Stimulated activated naive B cell treated with anti-CD40 and anti-IgM and Interleukin-4, amounts not matched to agents 10 μg/mL and 1 μg/mL and 100 μg/mL, for 72 hours (primary cell): ENCODE measurements at regions not wholly inside any gene's neighbourhood (a gene's known extent, or its start where the extent isn't known, plus 50 kb on each side); places are given as distances from the start of the nearest gene placed in this dataset.

Source experiments
- ATAC-seq, 2 donors: fragments of 150-1000 bp; cut with Tn5 transposase; replicated peaks; 2 replicates each; pipeline ENCODE4 v1.10.0; 2021; ENCODE audit warnings: moderate library complexity in 1 of 2
- DNase-seq: peaks from one replicate; pipeline ENCODE4 v3.0.0; 2021
- H3K27ac Mint-ChIP-seq: one replicate; pipeline ENCODE4 v1.8.0; 2022; ENCODE audit warnings: mild to moderate bottlenecking, mixed read lengths
- H3K27me3 Mint-ChIP-seq, 2 donors: one replicate each; pipeline ENCODE4 v1.8.0; 2022; ENCODE audit warnings: mixed read lengths in 2 of 2
- H3K36me3 Mint-ChIP-seq, 2 donors: one replicate each; pipeline ENCODE4 v1.8.0; 2022; ENCODE audit warnings: mixed read lengths in 2 of 2, mild to moderate bottlenecking in 1 of 2
- H3K4me1 Mint-ChIP-seq, 2 donors: one replicate each; pipeline ENCODE4 v1.8.0; 2022; ENCODE audit warnings: mixed read lengths in 2 of 2, mild to moderate bottlenecking in 1 of 2
- H3K4me3 Mint-ChIP-seq, 2 donors: one replicate each; pipeline ENCODE4 v1.8.0; 2022; ENCODE audit warnings: mild to moderate bottlenecking in 2 of 2, mixed read lengths in 2 of 2, moderate library complexity in 1 of 2
- H3K9me3 Mint-ChIP-seq, 2 donors: one replicate each; pipeline ENCODE4 v1.8.0; 2022; ENCODE audit warnings: mixed read lengths in 2 of 2, mild to moderate bottlenecking in 1 of 2

GRCh38 chr3:22962244-22962643 lies 240.9 kb upstream of the UBE2E2 start:
- H3K4me1 Mint-ChIP-seq = peaks cover 9 to 12% of the 10 kb centered on the region in 2 donors
- DNase-seq = no peak
- H3K36me3 Mint-ChIP-seq = no peaks in the 10 kb centered on the region
- no peak for ATAC-seq
- H3K27me3 Mint-ChIP-seq = no peaks in the 10 kb centered on the region
- H3K9me3 Mint-ChIP-seq = no peaks in the 10 kb centered on the region
- no peak overlapping the region for H3K27ac Mint-ChIP-seq
- H3K4me3 Mint-ChIP-seq = no peak overlapping the region

GRCh38 chr3:22966349-22966748 lies 236.8 kb upstream of the UBE2E2 start:
- peaks cover 0 to 7% of the 10 kb centered on the region in 2 donors for H3K27me3 Mint-ChIP-seq
- DNase-seq (no peak), ATAC-seq (no peak)
- H3K36me3 Mint-ChIP-seq = no peaks in the 10 kb centered on the region
- H3K9me3 Mint-ChIP-seq = no peaks in the 10 kb centered on the region
- no peak overlapping the region for H3K4me3 Mint-ChIP-seq
- no peaks in the 10 kb centered on the region for H3K4me1 Mint-ChIP-seq
- no peak overlapping the region for H3K27ac Mint-ChIP-seq

GRCh38 chr3:22969276-22969675 lies 233.9 kb upstream of the UBE2E2 start:
- no peak for ATAC-seq

GRCh38 chr3:22971497-22971896 lies 231.6 kb upstream of the UBE2E2 start:
- Mint-ChIP-seq H3K27me3 (peaks cover 0 to 7% of the 10 kb centered on the region in 2 donors), H3K4me1 (peaks cover 4 to 11% of the 10 kb centered on the region in 2 donors), H3K9me3 (no peaks in the 10 kb centered on the region), H3K27ac (no peak overlapping the region), H3K4me3 (no peak overlapping the region), H3K36me3 (no peaks in the 10 kb centered on the region)
- no peak for DNase-seq
- ATAC-seq = no peak

More at GRCh38 chr3:22969276-22969675, 233.9 kb upstream of the UBE2E2 start:
- Mint-ChIP-seq H3K9me3 (no peaks in the 10 kb centered on the region), H3K27ac (no peak overlapping the region), H3K4me3 (no peak overlapping the region), H3K27me3 (peaks cover 0 to 7% of the 10 kb centered on the region in 2 donors), H3K36me3 (no peaks in the 10 kb centered on the region), H3K4me1 (peaks cover 3 to 7% of the 10 kb centered on the region in 2 donors)
- no peak for DNase-seq

GRCh38 chr3:22977042-22977441 lies 226.1 kb upstream of the UBE2E2 start:
- no peak for DNase-seq
- peak in 1 of 2 donors; percentile 31 for ATAC-seq
- Mint-ChIP-seq H3K4me1 (peaks cover 8 to 26% of the 10 kb centered on the region in 2 donors), H3K4me3 (no peak overlapping the region), H3K36me3 (no peaks in the 10 kb centered on the region), H3K9me3 (no peaks in the 10 kb centered on the region), H3K27ac (peak overlapping the region; percentile 62), H3K27me3 (no peaks in the 10 kb centered on the region)

- peak in 1 of 2 donors; percentile 25 for ATAC-seq
- H3K36me3 Mint-ChIP-seq = no peaks in the 10 kb centered on the region
- no peak overlapping the region for H3K4me3 Mint-ChIP-seq
These were observed 225.4 kb upstream of the UBE2E2 start for GRCh38 chr3:22977650-22978289.

GRCh38 chr3:22979581-22979980 lies 223.5 kb upstream of the UBE2E2 start:
- Mint-ChIP-seq H3K27ac (no peak overlapping the region), H3K9me3 (no peaks in the 10 kb centered on the region), H3K36me3 (no peaks in the 10 kb centered on the region), H3K4me1 (peaks cover 6 to 23% of the 10 kb centered on the region in 2 donors), H3K27me3 (no peaks in the 10 kb centered on the region), H3K4me3 (no peak overlapping the region)
- DNase-seq (no peak), ATAC-seq (no peak)

More at GRCh38 chr3:22977650-22978289, 225.4 kb upstream of the UBE2E2 start:
- no peaks in the 10 kb centered on the region for H3K9me3 Mint-ChIP-seq
- no peaks in the 10 kb centered on the region for H3K27me3 Mint-ChIP-seq
- DNase-seq = no peak
- H3K4me1 Mint-ChIP-seq = peaks cover 8 to 26% of the 10 kb centered on the region in 2 donors
- no peak overlapping the region for H3K27ac Mint-ChIP-seq

GRCh38 chr3:22980346-22980745 lies 222.8 kb upstream of the UBE2E2 start:
- peaks cover 6 to 22% of the 10 kb centered on the region in 2 donors for H3K4me1 Mint-ChIP-seq
- no peak overlapping the region for H3K27ac Mint-ChIP-seq
- no peak overlapping the region for H3K4me3 Mint-ChIP-seq
- DNase-seq = no peak
- no peaks in the 10 kb centered on the region for H3K9me3 Mint-ChIP-seq
- H3K36me3 Mint-ChIP-seq = no peaks in the 10 kb centered on the region
- ATAC-seq = no peak
- no peaks in the 10 kb centered on the region for H3K27me3 Mint-ChIP-seq

- no peak overlapping the region for H3K27ac Mint-ChIP-seq
These were observed 222.0 kb upstream of the UBE2E2 start for GRCh38 chr3:22981166-22981565.

GRCh38 chr3:22981861-22982260 lies 221.3 kb upstream of the UBE2E2 start:
- Mint-ChIP-seq H3K9me3 (peaks cover 2 to 3% of the 10 kb centered on the region in 2 donors), H3K27ac (no peak overlapping the region), H3K4me1 (peaks cover 5 to 20% of the 10 kb centered on the region in 2 donors), H3K27me3 (no peaks in the 10 kb centered on the region), H3K4me3 (no peak overlapping the region), H3K36me3 (no peaks in the 10 kb centered on the region)
- DNase-seq = no peak
- no peak for ATAC-seq

More at GRCh38 chr3:22981166-22981565, 222.0 kb upstream of the UBE2E2 start:
- H3K4me3 Mint-ChIP-seq = no peak overlapping the region
- ATAC-seq (no peak), DNase-seq (no peak)
- peaks cover 2 to 3% of the 10 kb centered on the region in 2 donors for H3K9me3 Mint-ChIP-seq
- H3K27me3 Mint-ChIP-seq = no peaks in the 10 kb centered on the region
- no peaks in the 10 kb centered on the region for H3K36me3 Mint-ChIP-seq
- peaks cover 6 to 22% of the 10 kb centered on the region in 2 donors for H3K4me1 Mint-ChIP-seq

- H3K36me3 Mint-ChIP-seq = no peaks in the 10 kb centered on the region
- H3K27me3 Mint-ChIP-seq = no peaks in the 10 kb centered on the region
- peaks cover 2 to 3% of the 10 kb centered on the region in 2 donors for H3K9me3 Mint-ChIP-seq
- DNase-seq = no peak
- H3K4me3 Mint-ChIP-seq = no peak overlapping the region
- H3K27ac Mint-ChIP-seq = no peak overlapping the region
- peaks cover 2 to 12% of the 10 kb centered on the region in 2 donors for H3K4me1 Mint-ChIP-seq
- no peak for ATAC-seq
These were observed 220.0 kb upstream of the UBE2E2 start for GRCh38 chr3:22982981-22983587.

GRCh38 chr3:22986958-22987357 lies 216.2 kb upstream of the UBE2E2 start:
- Mint-ChIP-seq H3K27ac (no peak overlapping the region), H3K9me3 (peaks cover 2 to 3% of the 10 kb centered on the region in 2 donors), H3K36me3 (peaks cover 0 to 4% of the 10 kb centered on the region in 2 donors), H3K27me3 (peaks cover 0 to 4% of the 10 kb centered on the region in 2 donors), H3K4me3 (no peak overlapping the region), H3K4me1 (peaks cover 2 to 6% of the 10 kb centered on the region in 2 donors)
- DNase-seq (no peak), ATAC-seq (no peak)

GRCh38 chr3:22988566-22988965 lies 214.6 kb upstream of the UBE2E2 start:
- H3K4me3 Mint-ChIP-seq = no peak overlapping the region
- H3K36me3 Mint-ChIP-seq = peaks cover 0 to 4% of the 10 kb centered on the region in 2 donors
- no peak for DNase-seq
- peaks cover 0 to 4% of the 10 kb centered on the region in 2 donors for H3K27me3 Mint-ChIP-seq
- no peak overlapping the region for H3K27ac Mint-ChIP-seq
- ATAC-seq = no peak
- peaks cover 2 to 3% of the 10 kb centered on the region in 2 donors for H3K9me3 Mint-ChIP-seq
- H3K4me1 Mint-ChIP-seq = peaks cover 1 to 5% of the 10 kb centered on the region in 2 donors

GRCh38 chr3:22989716-22990115 lies 213.4 kb upstream of the UBE2E2 start:
- no peak for ATAC-seq
- peaks cover 0 to 4% of the 10 kb centered on the region in 2 donors for H3K36me3 Mint-ChIP-seq
- no peak for DNase-seq
- peaks cover 2 to 3% of the 10 kb centered on the region in 2 donors for H3K9me3 Mint-ChIP-seq
- H3K4me3 Mint-ChIP-seq = no peak overlapping the region
- H3K27ac Mint-ChIP-seq = no peak overlapping the region
- no peaks in the 10 kb centered on the region for H3K4me1 Mint-ChIP-seq
- H3K27me3 Mint-ChIP-seq = peaks cover 0 to 4% of the 10 kb centered on the region in 2 donors
